Stomach (tissue), 8 donors: ENCODE measurements at regions not wholly inside any gene's neighbourhood (a gene's known extent, or its start where the extent isn't known, plus 50 kb on each side); places are given as distances from the start of the nearest gene placed in this dataset.
"Not testable (repeated sequence)": the region's sequence is repeated elsewhere in the genome, so short reads cannot be mapped to it uniquely, and the experiment has no call there.

Experiments
- DNase-seq, 2 donors: peaks; one replicate each; pipeline versions ENCODE4 v3.0.0 to v3.0.0-alpha.2; 2013 to 2019
- H3K27ac ChIP-seq, 5 donors: fragments of 200-600 bp in 4 of 5; sonication (generic) in 4 of 5; one replicate each; pipeline ENCODE4 v1.5.1; 2013 to 2019; ENCODE audit warnings: mild to moderate bottlenecking in 1 of 5, moderate library complexity in 1 of 5
- H3K27me3 ChIP-seq, 3 donors: fragments of 200-600 bp; sonication (generic); one replicate each; pipeline ENCODE4 v1.5.1; 2017 to 2019; ENCODE audit warnings: mixed run types in 1 of 3
- H3K36me3 ChIP-seq, 4 donors: fragments of 200-600 bp; sonication (generic); 1 replicate in 3 of 4; 2 replicates in 1 of 4; pipeline ENCODE4 v1.5.1; 2016 to 2019
- H3K4me1 ChIP-seq, 4 donors: fragments of 200-600 bp; sonication (generic); one replicate each; pipeline ENCODE4 v1.5.1; 2016 to 2019
- H3K4me3 ChIP-seq, 4 donors: fragments of 200-600 bp; sonication (generic) in 3 of 4; one replicate each; pipeline ENCODE4 v1.5.1; 2016 to 2019; ENCODE audit warnings: mild to moderate bottlenecking in 1 of 4
- H3K9me3 ChIP-seq, 4 donors: fragments of 200-600 bp; sonication (generic); one replicate each; pipeline ENCODE4 v1.5.1; 2016 to 2019
- CTCF ChIP-seq, 7 experiments: fragments of 450-650 bp in 4 of 7; fragments of 200-600 bp in 3 of 7; sonication (generic) in 3 of 7; IDR thresholded peaks; one replicate each; pipeline ENCODE4 v1.5.1; 2016 to 2019; ENCODE audit warnings: antibody characterized with exemption in 7 of 7, control low read depth in 2 of 7, mild to moderate bottlenecking in 1 of 7
- EP300 ChIP-seq: sonication (generic); formaldehyde crosslinking; IDR thresholded peaks from one replicate; pipeline ENCODE4 v1.6.1; 2017; ENCODE audit warnings: antibody characterized with exemption
- POLR2A ChIP-seq, 4 donors: fragments of 450-650 bp; IDR thresholded peaks; one replicate each; pipeline ENCODE4 v1.6.1; 2016; ENCODE audit warnings: antibody characterized with exemption in 4 of 4, control low read depth in 2 of 4, mild to moderate bottlenecking in 1 of 4, moderate library complexity in 1 of 4
- POLR2AphosphoS5 ChIP-seq, 3 donors: sonication (generic); formaldehyde crosslinking; IDR thresholded peaks; one replicate each; pipeline ENCODE4 v1.6.1; 2016; ENCODE audit warnings: antibody characterized with exemption in 3 of 3
- WGBS, 5 donors: extraction: QIAGEN DNeasy Blood & Tissue Kit in 3 of 5; methylation state at CpG; one replicate each; pipeline versions ENCODE4 v1.1.5 to v1.1.7; 2013 to 2018; 5-methylcytosine and 5-hydroxymethylcytosine counted together
- intact Hi-C: fragments of 100-400 bp; cut with DNase I; formaldehyde crosslinking; loops from one replicate; pipeline ENCODE4 v1.15.1; 2023; ENCODE audit warnings: low total_unique reads
- donor health status: healthy with polysubstance abuse.
- donor health status: Bipolar disorder and iron deficiency.
- donor health status: healthy.

GRCh38 chr14:89473569-89473968, 56.5 kb upstream of the FOXN3 start:
- Histone ChIP-seq H3K27ac (no peak overlapping the region), H3K4me3 (no peak overlapping the region), H3K9me3 (no peaks in the 10 kb centered on the region), H3K36me3 (no peaks in the 10 kb centered on the region), H3K4me1 (peaks cover 7 to 35% (median 20%) of the 10 kb centered on the region in 4 donors), H3K27me3 (no peaks in the 10 kb centered on the region)
- intact Hi-C loops = no loop called here
- no peak for DNase-seq
- TF ChIP-seq CTCF (IDR thresholded peaks at IDR 0.05) = no peak
- no peak for TF ChIP-seq EP300
- no peak for TF ChIP-seq POLR2A (IDR thresholded peaks at IDR 0.05)
- no peak for TF ChIP-seq POLR2AphosphoS5 (IDR thresholded peaks at IDR 0.05)
- WGBS, 5 donors = 88 to 94% (median 91%) methylated on average over 2 of the region's 2 CpGs

GRCh38 chr14:89470401-89470800, 53.4 kb upstream of the FOXN3 start:
- no peaks in the 10 kb centered on the region for H3K9me3 ChIP-seq
- DNase-seq = no peak
- H3K27me3 ChIP-seq = no peaks in the 10 kb centered on the region
- intact Hi-C loops = no loop called here
- H3K4me1 ChIP-seq = peaks cover 0 to 25% (median 18%) of the 10 kb centered on the region in 4 donors
- H3K4me3 ChIP-seq = no peak overlapping the region
- H3K27ac ChIP-seq = no peak overlapping the region
- 85 to 97% (median 92%) methylated on average over 6 of the region's 6 CpGs for WGBS, 5 donors
- H3K36me3 ChIP-seq = no peaks in the 10 kb centered on the region
- TF ChIP-seq EP300 (no peak), CTCF (IDR thresholded peaks at IDR 0.05) (no peak), POLR2A (IDR thresholded peaks at IDR 0.05) (no peak), POLR2AphosphoS5 (IDR thresholded peaks at IDR 0.05) (no peak)

- peaks cover 0 to 25% (median 18%) of the 10 kb centered on the region in 4 donors for H3K4me1 ChIP-seq
- H3K4me3 ChIP-seq = no peak overlapping the region
- no peaks in the 10 kb centered on the region for H3K27me3 ChIP-seq
- H3K27ac ChIP-seq = no peak overlapping the region
- no peak for TF ChIP-seq EP300
- no peak for TF ChIP-seq POLR2A (IDR thresholded peaks at IDR 0.05)
- no peak for TF ChIP-seq CTCF (IDR thresholded peaks at IDR 0.05)
- TF ChIP-seq POLR2AphosphoS5 (IDR thresholded peaks at IDR 0.05) = no peak
- H3K36me3 ChIP-seq = no peaks in the 10 kb centered on the region
- intact Hi-C loops = no loop called here
- WGBS, 5 donors = 78 to 80% (median 79%) methylated on average over 18 of the region's 18 CpGs
- no peak for DNase-seq
- no peaks in the 10 kb centered on the region for H3K9me3 ChIP-seq
Measured at GRCh38 chr14:89469210-89470198, 52.5 kb upstream of the FOXN3 start.

GRCh38 chr14:89468566-89468965, 51.5 kb upstream of the FOXN3 start:
- Histone ChIP-seq H3K4me1 (peaks cover 0 to 25% (median 18%) of the 10 kb centered on the region in 4 donors), H3K36me3 (no peaks in the 10 kb centered on the region), H3K27me3 (no peaks in the 10 kb centered on the region), H3K27ac (no peak overlapping the region), H3K4me3 (no peak overlapping the region), H3K9me3 (no peaks in the 10 kb centered on the region)
- no peak for DNase-seq
- TF ChIP-seq EP300 = no peak
- TF ChIP-seq CTCF (IDR thresholded peaks at IDR 0.05) = no peak
- no peak for TF ChIP-seq POLR2A (IDR thresholded peaks at IDR 0.05)
- no peak for TF ChIP-seq POLR2AphosphoS5 (IDR thresholded peaks at IDR 0.05)
- intact Hi-C loops = no loop called here
- WGBS, 5 donors = 95 to 97% (median 96%) methylated on average over 6 of the region's 6 CpGs

GRCh38 chr14:89468030-89468429, 51.0 kb upstream of the FOXN3 start:
- H3K27me3 ChIP-seq, H3K4me3 ChIP-seq, H3K36me3 ChIP-seq, intact Hi-C loops, DNase-seq, H3K9me3 ChIP-seq, H3K27ac ChIP-seq: not testable (repeated sequence)
- WGBS, 5 donors = 88 to 95% (median 89%) methylated on average over 6 of the region's 6 CpGs
- H3K4me1 ChIP-seq = peaks cover 0 to 25% (median 18%) of the 10 kb centered on the region in 4 donors
